WI38 (cell line): ENCODE measurements at regions not wholly inside any gene's neighbourhood (a gene's known extent, or its start where the extent isn't known, plus 50 kb on each side); places are given as distances from the start of the nearest gene placed in this dataset.

Experiments
- H3K4me3 ChIP-seq: 2 replicates; pipeline ENCODE4 v1.5.1; 2011; ENCODE audit warnings: low read depth, mild to moderate bottlenecking, control low read depth, low read length
- TF ChIP-seq, protein P1 (sequence below): IDR thresholded peaks from 2 replicates; pipeline ENCODE4 v1.5.1; 2012; ENCODE audit warnings: low read depth, mild to moderate bottlenecking, control low read depth, low read length

DNA sequence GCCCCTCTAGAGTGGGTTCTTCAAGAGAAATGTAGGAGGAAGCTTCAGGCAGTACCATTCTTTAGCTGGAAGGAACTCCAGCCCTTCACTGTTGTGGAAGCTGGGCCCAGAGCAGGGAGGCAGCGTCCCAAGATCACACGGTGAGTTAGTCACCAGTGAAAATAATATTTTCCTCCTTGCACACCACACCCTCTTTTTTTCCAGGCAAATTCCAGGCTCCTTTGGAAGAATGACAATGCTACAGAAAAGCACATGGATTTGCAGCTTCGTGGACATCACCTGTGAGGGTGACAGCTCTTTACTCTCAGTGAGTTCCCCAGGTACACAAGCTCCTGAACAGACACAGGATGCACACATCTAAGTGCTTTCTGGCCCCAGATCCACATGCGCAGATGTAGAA is 157.1 kb downstream of the COL6A3 start:
- TF ChIP-seq, protein P1, sequence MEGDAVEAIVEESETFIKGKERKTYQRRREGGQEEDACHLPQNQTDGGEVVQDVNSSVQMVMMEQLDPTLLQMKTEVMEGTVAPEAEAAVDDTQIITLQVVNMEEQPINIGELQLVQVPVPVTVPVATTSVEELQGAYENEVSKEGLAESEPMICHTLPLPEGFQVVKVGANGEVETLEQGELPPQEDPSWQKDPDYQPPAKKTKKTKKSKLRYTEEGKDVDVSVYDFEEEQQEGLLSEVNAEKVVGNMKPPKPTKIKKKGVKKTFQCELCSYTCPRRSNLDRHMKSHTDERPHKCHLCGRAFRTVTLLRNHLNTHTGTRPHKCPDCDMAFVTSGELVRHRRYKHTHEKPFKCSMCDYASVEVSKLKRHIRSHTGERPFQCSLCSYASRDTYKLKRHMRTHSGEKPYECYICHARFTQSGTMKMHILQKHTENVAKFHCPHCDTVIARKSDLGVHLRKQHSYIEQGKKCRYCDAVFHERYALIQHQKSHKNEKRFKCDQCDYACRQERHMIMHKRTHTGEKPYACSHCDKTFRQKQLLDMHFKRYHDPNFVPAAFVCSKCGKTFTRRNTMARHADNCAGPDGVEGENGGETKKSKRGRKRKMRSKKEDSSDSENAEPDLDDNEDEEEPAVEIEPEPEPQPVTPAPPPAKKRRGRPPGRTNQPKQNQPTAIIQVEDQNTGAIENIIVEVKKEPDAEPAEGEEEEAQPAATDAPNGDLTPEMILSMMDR, result no peak
- no peak overlapping the region for H3K4me3 ChIP-seq

DNA sequence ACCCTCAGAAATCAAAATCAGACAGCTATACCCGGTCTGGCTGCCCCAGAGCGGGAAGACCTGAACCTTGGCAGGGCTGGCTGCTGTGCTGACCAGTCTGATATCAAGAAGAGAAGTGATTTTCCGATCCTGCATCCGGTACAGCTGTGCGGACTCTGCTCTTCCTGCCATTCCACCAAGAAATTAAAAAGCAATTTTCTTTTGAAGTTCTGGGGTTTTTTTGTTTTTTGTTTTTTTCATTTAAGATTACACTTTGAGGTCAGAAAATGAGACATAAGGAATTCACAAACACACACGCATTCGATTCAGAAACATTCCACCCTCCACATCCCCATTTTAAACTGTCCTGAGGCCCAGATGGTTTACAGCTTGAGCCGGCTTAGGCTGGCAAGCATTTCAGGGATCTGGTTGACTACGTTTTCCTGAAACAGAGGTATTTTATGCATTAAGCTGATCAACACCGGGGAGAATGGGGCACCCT is 156.5 kb downstream of the COL6A3 start:
- H3K4me3 ChIP-seq, result peak overlapping the region; percentile 38
- TF ChIP-seq, protein P1, result no peak

DNA sequence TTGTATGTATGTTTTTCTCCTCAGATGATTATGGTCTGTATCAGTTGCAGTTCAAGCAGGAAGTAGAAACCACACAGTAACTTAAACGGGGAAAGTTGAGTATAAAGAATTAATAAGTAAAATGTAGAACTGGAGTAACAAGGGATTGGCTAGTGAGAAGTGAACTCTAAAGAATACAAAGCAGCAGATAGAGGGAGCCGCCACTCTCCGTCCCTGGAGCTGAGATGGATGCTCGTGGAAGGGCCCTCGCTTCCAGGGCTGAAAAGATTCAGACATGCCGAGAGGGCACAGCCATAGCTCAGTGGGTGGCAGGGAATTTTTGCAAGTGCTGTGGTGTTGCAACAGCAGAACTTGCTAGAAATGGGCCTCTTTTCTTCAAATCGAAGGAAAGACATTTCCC is 155.8 kb downstream of the COL6A3 start:
- TF ChIP-seq, protein P1, result no peak
- H3K4me3 ChIP-seq, result peak overlapping the region; percentile 38

DNA sequence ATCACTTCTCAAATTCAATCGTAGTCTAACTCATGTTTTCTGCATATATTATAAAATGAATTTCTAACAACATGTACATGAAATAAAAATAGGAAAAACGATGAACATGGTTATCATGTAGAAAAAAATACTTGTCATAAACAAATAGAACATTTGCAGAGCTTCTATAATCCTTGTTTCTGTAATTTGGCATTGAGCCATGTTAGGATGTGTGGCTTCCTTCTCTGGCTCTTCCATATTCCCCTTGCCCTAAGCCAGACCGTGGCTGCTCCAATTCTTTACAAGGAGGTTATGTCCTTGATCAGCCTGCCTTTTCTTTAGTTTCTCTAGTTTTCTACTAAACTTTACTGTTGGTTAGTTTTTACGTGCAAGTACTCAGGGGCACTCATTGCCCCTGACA is 155.3 kb downstream of the COL6A3 start:
- peak overlapping the region; percentile 38 for H3K4me3 ChIP-seq
- TF ChIP-seq, protein P1, result no peak

DNA sequence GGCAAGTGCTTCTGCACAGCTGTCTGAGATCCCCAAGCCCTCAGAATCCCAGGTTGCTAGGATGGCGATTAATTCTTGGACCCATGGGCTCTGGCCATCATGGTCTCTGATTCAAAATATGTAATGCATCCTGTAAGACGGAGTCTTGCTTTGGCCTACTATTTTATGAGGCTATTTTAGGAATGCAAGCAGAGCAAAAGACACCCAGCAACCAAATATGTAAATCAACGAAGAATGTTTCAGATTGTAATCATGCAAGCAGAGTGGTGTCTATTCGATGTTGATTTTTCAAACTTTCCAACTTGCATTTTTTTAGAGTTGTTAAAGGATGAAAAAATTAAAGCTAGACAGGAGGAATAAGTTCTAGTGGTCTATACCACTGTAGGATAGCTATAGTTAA is 154.8 kb downstream of the COL6A3 start:
- TF ChIP-seq, protein P1, result no peak
- H3K4me3 ChIP-seq, result no peak overlapping the region

DNA sequence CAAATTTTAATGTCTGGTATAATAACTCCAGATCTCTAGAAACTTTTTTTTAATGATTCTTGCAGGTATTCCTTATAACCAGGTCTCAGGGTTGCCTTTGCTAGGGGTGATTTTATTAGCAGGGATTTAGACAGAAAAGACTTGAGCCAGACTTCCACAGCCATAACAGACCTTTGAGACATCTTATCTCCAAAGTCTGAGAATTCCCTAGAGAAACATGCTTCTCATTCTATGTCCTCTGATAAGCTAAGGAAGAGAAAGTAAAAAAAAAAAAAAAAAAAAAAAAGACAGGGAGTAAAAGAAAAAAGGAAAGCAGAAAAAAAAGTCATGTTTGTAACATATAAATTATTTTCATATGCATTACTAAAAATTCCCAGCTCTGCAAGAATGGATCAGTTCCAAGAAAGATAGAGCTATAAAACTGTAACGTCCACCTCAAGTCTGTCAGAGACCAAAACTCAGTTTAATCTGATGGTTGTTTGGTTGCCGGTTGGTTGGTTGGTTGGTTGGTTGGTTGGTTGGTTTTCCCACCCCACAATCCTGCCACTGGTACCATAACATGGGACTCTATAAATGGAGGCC is 153.8 kb downstream of the COL6A3 start:
- H3K4me3 ChIP-seq, result no peak overlapping the region
- TF ChIP-seq, protein P1, result no peak

DNA sequence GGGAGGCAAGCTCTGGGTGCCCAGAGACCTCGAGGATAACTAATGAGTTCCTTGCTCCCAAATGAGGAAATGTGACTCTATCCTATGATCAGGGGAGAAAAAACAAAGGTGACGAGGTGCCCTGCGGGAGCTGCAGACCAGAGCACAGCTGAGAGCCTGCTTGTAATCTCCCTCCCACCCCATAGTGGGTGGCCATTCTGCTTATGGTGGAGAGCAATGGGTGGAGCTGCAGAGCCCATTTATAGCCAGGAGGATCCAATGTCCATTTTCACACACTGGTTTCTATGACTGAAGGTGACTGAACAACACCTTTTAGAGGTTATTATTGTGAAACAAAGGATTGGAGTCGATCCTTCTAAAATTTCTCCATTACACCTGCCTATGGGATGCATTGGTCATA is 153.3 kb downstream of the COL6A3 start:
- TF ChIP-seq, protein P1, result no peak
- no peak overlapping the region for H3K4me3 ChIP-seq
